ENCODE measurements at regions not wholly inside any gene's neighbourhood (a gene's known extent, or its start where the extent isn't known, plus 50 kb on each side); places are given as distances from the start of the nearest gene placed in this dataset.

GRCh38 chr18:7467708-7468466 is 99.2 kb upstream of the PTPRM start:
- TF ChIP-seq CTCF (conservative IDR thresholded peaks at IDR 0.05), result no peak
- TF ChIP-seq EZH2 (IDR thresholded peaks at IDR 0.05; ENCODE audit: low read depth), result no peak

Data from PC-9 (cell line).